Lung (tissue), 11 donors: ENCODE measurements at regions not wholly inside any gene's neighbourhood (a gene's known extent, or its start where the extent isn't known, plus 50 kb on each side); places are given as distances from the start of the nearest gene placed in this dataset.

ENCODE experiments used
- ATAC-seq: fragments of 200-7000 bp; cut with Tn5 transposase; one replicate; pipeline ENCODE4 v1.9.1; 2020; ENCODE audit warnings: moderate number of reproducible peaks; ENCODE audit not compliant: insufficient read depth, low FRiP score
- DNase-seq, 3 donors: peaks; one replicate each; pipeline ENCODE4 v3.0.0-alpha.2; 2013 to 2017
- H3K27ac ChIP-seq, 2 donors: one replicate each; pipeline ENCODE4 v1.5.1; 2013; ENCODE audit warnings: mild to moderate bottlenecking in 2 of 2, moderate library complexity in 2 of 2, control low read depth in 1 of 2, inconsistent platforms in 1 of 2, low read depth in 1 of 2, low read length in 1 of 2
- H3K27me3 ChIP-seq, 3 donors: one replicate each; pipeline ENCODE4 v1.5.1; 2013; ENCODE audit warnings: low read length in 2 of 3; ENCODE audit not compliant: control insufficient read depth in 3 of 3, insufficient read depth in 3 of 3
- H3K36me3 ChIP-seq, 4 donors: one replicate each; pipeline ENCODE4 v1.5.1; 2013; ENCODE audit warnings: low read length in 4 of 4, mild to moderate bottlenecking in 1 of 4, moderate library complexity in 1 of 4; ENCODE audit not compliant: control insufficient read depth in 4 of 4, insufficient read depth in 4 of 4
- H3K4me1 ChIP-seq, 5 donors: one replicate each; pipeline ENCODE4 v1.5.1; 2013; ENCODE audit warnings: low read length in 5 of 5, mild to moderate bottlenecking in 2 of 5, moderate library complexity in 1 of 5; ENCODE audit not compliant: control insufficient read depth in 5 of 5, insufficient read depth in 5 of 5
- H3K4me3 ChIP-seq: one replicate; pipeline ENCODE4 v1.5.1; 2013; ENCODE audit warnings: mild to moderate bottlenecking, control low read depth, moderate library complexity
- H3K9ac ChIP-seq, 2 donors: one replicate each; pipeline ENCODE4 v1.5.1; 2013; ENCODE audit warnings: low read length in 2 of 2, control low read depth in 1 of 2; ENCODE audit not compliant: insufficient read depth in 1 of 2
- H3K9me3 ChIP-seq, 4 donors: one replicate each; pipeline ENCODE4 v1.5.1; 2013; ENCODE audit warnings: low read length in 3 of 4, mild to moderate bottlenecking in 1 of 4, moderate library complexity in 1 of 4; ENCODE audit not compliant: control insufficient read depth in 4 of 4, insufficient read depth in 3 of 4
- WGBS, 2 donors: extraction: QIAGEN DNeasy Blood & Tissue Kit; methylation state at CpG; one replicate each; pipeline ENCODE4 v1.1.7; 2013; 5-methylcytosine and 5-hydroxymethylcytosine counted together
- TF ChIP-seq, protein P1 (sequence below): IDR thresholded peaks from 2 replicates; pipeline ENCODE4 v1.5.1; 2012; ENCODE audit warnings: mild to moderate bottlenecking; ENCODE audit errors: control extremely low read depth, extremely low read depth
- donor health status: control.
- donor health status: control.
- donor health status: Bipolar disorder and iron deficiency.
- donor health status: healthy.
- donor health status: DM: yes; HTN: yes; CAD: no.

GRCh38 chr11:130553306-130553705 lies 104.9 kb downstream of the ADAMTS15 start:
- WGBS, 2 donors, result 72 to 83% methylated on average over 1 of the region's 1 CpG
- DNase-seq, result peak in 1 of 3 donors; percentile 49
- no peak for ATAC-seq

DNA sequence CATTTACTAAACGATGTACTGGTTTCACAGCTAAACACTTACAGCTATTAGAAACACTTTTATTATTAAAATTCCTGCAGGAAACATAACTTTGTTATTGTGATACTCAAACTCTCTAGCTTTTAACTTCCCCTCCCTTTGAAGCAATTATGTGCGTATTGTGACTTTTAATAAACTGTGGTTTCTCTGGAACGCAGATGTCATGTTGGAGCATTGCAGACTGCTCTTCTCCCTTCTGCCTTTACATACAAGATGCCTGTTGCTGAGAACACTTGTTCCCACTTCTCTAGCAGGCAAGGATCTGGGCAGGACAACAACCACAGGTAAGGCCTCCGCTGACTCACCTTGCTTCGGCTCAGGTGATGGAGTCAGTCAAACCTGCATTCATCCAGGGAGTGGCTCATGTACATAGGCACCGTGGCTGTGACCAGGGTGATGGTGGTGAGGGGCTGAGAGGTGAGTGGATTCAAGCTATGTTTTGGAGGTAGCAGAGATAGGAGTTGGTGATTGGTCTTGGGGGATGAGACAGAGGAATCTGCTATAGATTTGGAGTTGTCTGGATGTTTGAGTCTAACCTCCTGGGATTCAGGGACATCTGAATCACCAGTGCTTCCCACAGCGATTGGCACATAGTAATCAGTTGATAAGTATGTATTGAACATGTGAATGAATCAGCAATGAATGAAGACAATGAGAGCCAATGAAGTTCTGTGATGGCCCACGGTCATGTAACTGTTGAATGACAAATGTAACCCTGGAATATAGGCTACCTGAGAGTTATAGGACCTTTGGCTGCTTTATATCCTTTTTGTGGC lies 106.0 kb downstream of the ADAMTS15 start:
- Histone ChIP-seq H3K27me3 (no peaks in the 10 kb centered on the region), H3K4me1 (peaks cover 0 to 28% (median 3%) of the 10 kb centered on the region in 5 donors), H3K9ac (no peak overlapping the region), H3K9me3 (no peaks in the 10 kb centered on the region), H3K27ac (no peak overlapping the region), H3K36me3 (no peaks in the 10 kb centered on the region), H3K4me3 (no peak overlapping the region)
- WGBS, 2 donors, result 80 to 82% methylated on average over 8 of the region's 8 CpGs
- DNase-seq (no peak), ATAC-seq (no peak)
- TF ChIP-seq, protein P1, sequence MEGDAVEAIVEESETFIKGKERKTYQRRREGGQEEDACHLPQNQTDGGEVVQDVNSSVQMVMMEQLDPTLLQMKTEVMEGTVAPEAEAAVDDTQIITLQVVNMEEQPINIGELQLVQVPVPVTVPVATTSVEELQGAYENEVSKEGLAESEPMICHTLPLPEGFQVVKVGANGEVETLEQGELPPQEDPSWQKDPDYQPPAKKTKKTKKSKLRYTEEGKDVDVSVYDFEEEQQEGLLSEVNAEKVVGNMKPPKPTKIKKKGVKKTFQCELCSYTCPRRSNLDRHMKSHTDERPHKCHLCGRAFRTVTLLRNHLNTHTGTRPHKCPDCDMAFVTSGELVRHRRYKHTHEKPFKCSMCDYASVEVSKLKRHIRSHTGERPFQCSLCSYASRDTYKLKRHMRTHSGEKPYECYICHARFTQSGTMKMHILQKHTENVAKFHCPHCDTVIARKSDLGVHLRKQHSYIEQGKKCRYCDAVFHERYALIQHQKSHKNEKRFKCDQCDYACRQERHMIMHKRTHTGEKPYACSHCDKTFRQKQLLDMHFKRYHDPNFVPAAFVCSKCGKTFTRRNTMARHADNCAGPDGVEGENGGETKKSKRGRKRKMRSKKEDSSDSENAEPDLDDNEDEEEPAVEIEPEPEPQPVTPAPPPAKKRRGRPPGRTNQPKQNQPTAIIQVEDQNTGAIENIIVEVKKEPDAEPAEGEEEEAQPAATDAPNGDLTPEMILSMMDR, result no peak

More at GRCh38 chr11:130553306-130553705, 104.9 kb downstream of the ADAMTS15 start:
- H3K36me3 ChIP-seq, result no peaks in the 10 kb centered on the region
- no peak overlapping the region for H3K4me3 ChIP-seq
- H3K4me1 ChIP-seq, result peaks cover 0 to 28% (median 3%) of the 10 kb centered on the region in 5 donors
- H3K27me3 ChIP-seq, result no peaks in the 10 kb centered on the region
- H3K9me3 ChIP-seq, result no peaks in the 10 kb centered on the region
- no peak overlapping the region for H3K27ac ChIP-seq
- no peak overlapping the region for H3K9ac ChIP-seq
- TF ChIP-seq, protein P1, result no peak

DNA sequence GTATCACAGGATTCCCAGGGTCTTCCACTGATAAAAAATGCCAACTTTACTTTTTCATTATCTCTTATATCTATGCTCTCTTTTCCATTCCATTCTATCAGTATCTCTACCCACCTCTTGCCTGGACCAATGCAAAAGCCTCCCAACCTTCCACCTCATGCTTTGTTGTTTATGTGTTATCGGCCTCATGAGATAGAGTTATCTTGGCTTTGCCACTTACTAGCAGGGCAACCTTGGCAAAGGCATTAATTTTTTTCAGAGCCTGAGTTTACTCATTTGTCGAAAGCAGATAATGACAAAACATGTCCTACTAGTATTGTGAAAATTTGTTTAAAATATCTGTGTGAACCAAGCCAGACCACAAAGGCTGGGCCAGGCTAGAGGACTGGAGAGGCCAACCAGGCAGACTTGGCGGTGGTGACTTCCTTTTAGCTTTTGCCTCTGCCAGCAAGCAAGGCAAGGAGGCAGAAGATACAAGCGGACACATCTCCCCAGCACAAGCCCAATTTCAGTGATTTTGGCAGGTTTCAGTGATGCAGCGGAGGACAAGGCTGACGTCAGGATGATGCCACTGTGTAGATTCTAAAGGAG lies 106.9 kb downstream of the ADAMTS15 start:
- TF ChIP-seq, protein P1, result no peak
- Histone ChIP-seq H3K36me3 (no peaks in the 10 kb centered on the region), H3K9ac (no peak overlapping the region), H3K4me3 (no peak overlapping the region), H3K4me1 (peaks cover 0 to 28% (median 3%) of the 10 kb centered on the region in 5 donors), H3K27ac (no peak overlapping the region), H3K27me3 (no peaks in the 10 kb centered on the region), H3K9me3 (no peaks in the 10 kb centered on the region)
- no peak for ATAC-seq
- 75 to 86% methylated on average over 6 of the region's 6 CpGs for WGBS, 2 donors
- DNase-seq, result no peak
